ENCODE measurements at regions not wholly inside any gene's neighbourhood (a gene's known extent, or its start where the extent isn't known, plus 50 kb on each side); places are given as distances from the start of the nearest gene placed in this dataset.

DNA sequence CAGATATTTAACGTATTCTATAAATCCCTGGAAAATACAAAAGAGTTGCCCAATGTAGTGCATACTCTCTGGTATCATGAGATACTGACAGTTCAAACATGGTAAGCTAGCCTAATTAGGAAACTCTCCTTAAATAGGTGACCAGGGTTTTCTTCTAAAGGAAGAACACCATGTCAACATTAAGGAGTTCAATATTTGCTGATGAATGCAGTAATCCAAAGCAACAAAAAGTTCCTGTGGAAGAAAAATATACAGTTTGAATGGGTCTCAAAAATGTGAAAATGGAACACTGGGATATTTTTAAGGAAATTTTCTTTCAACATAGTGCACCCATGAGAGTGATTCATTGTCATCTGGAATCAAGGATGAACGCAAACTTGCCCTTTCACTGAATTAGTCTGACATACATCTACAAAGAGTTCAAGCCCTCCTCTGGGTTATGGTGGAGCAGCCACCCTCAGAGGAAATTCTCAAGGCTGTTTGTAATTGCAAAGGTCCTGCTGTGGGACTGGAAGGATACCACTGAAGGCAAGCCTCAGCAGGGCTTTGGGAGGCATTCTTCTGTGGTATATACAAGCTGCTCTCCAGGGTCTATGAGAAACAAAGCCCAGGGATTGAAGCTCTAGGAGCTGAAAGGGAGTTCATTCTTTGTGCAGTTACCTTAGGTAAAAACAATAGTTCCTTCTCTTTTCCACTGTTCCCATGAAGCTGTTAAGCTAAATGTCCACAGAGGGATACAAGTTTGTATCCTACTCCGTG, 700.3 kb downstream of the TUSC7 start:
- no peak for DNase-seq (ENCODE audit: low spot score)
- TF ChIP-seq CTCF (IDR thresholded peaks at IDR 0.05; ENCODE audit: unreplicated experiment): no peak
- H3K4me3 Mint-ChIP-seq (ENCODE audit: unreplicated experiment): no peak overlapping the region
- no peak overlapping the region for H3K27ac Mint-ChIP-seq (ENCODE audit: unreplicated experiment)
- peaks cover 9% of the 10 kb centered on the region for H3K4me1 Mint-ChIP-seq (ENCODE audit: unreplicated experiment)
- H3K36me3 Mint-ChIP-seq (ENCODE audit: low read depth, unreplicated experiment): no peaks in the 10 kb centered on the region
- no peaks in the 10 kb centered on the region for H3K27me3 Mint-ChIP-seq (ENCODE audit: unreplicated experiment)
- H3K9me3 Mint-ChIP-seq (ENCODE audit: unreplicated experiment): no peaks in the 10 kb centered on the region

GRCh38 chr3:117411971-117412370, 702.4 kb downstream of the TUSC7 start:
- no peaks in the 10 kb centered on the region for H3K9me3 Mint-ChIP-seq (ENCODE audit: unreplicated experiment)
- DNase-seq (ENCODE audit: low spot score): no peak
- H3K27me3 Mint-ChIP-seq (ENCODE audit: unreplicated experiment): peaks cover 2% of the 10 kb centered on the region
- no peak overlapping the region for H3K4me3 Mint-ChIP-seq (ENCODE audit: unreplicated experiment)
- TF ChIP-seq CTCF (IDR thresholded peaks at IDR 0.05; ENCODE audit: unreplicated experiment): no peak
- H3K36me3 Mint-ChIP-seq (ENCODE audit: low read depth, unreplicated experiment): no peaks in the 10 kb centered on the region
- H3K27ac Mint-ChIP-seq (ENCODE audit: unreplicated experiment): no peak overlapping the region
- H3K4me1 Mint-ChIP-seq (ENCODE audit: unreplicated experiment): peaks cover 8% of the 10 kb centered on the region

DNA sequence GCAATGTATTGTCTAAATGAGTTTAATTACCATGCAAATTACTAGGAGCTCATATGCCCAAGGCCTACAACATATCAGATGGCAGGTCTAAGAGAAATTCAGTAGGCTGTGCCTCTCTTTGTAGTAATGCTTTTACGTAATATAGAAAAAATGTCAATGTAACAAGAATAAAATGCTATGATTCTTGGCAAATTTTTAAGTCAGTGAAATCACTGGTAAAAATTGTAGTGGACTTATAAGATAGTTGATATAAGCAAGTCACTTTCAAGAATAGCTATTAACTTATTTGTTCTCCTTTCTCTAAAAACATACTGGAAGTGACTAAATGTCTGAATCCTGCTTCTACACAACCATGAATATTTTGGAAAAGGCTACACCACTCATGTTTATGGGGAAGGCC, 707.8 kb downstream of the TUSC7 start:
- DNase-seq (ENCODE audit: low spot score): no peak
- Mint-ChIP-seq H3K4me3 (ENCODE audit: unreplicated experiment) (no peak overlapping the region), H3K36me3 (ENCODE audit: low read depth, unreplicated experiment) (no peaks in the 10 kb centered on the region), H3K27me3 (ENCODE audit: unreplicated experiment) (peaks cover 2% of the 10 kb centered on the region), H3K27ac (ENCODE audit: unreplicated experiment) (no peak overlapping the region), H3K9me3 (ENCODE audit: unreplicated experiment) (no peaks in the 10 kb centered on the region), H3K4me1 (ENCODE audit: unreplicated experiment) (no peaks in the 10 kb centered on the region)
- no peak for TF ChIP-seq CTCF (IDR thresholded peaks at IDR 0.05; ENCODE audit: unreplicated experiment)

DNA sequence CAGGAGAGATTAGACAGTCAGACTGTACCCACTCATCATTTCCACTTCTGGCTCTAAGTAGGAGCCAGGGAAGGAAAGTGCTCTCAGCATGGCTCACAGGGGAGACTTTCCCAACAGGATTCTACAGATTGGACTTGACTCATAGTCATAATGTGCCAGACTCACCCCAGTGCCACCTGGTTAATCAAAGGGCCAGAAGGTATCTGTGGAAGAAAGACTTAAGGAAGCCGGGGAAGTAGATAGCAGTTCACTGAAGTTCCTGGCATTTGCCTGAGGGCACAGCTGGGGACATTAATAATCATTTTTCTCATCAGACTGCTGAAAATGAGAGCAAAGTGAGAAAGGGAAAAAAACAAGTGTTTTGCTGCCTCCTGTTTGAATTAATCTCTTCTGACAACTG, 717.5 kb downstream of the TUSC7 start:
- Mint-ChIP-seq H3K27ac (ENCODE audit: unreplicated experiment) (no peak overlapping the region), H3K4me3 (ENCODE audit: unreplicated experiment) (no peak overlapping the region), H3K36me3 (ENCODE audit: low read depth, unreplicated experiment) (no peaks in the 10 kb centered on the region), H3K9me3 (ENCODE audit: unreplicated experiment) (no peaks in the 10 kb centered on the region), H3K4me1 (ENCODE audit: unreplicated experiment) (peaks cover 2% of the 10 kb centered on the region), H3K27me3 (ENCODE audit: unreplicated experiment) (peaks cover 2% of the 10 kb centered on the region)
- no peak for DNase-seq (ENCODE audit: low spot score)
- no peak for TF ChIP-seq CTCF (IDR thresholded peaks at IDR 0.05; ENCODE audit: unreplicated experiment)

- DNase-seq (ENCODE audit: low spot score): no peak
- TF ChIP-seq CTCF (IDR thresholded peaks at IDR 0.05; ENCODE audit: unreplicated experiment): no peak
- Mint-ChIP-seq H3K36me3 (ENCODE audit: low read depth, unreplicated experiment) (no peaks in the 10 kb centered on the region), H3K4me3 (ENCODE audit: unreplicated experiment) (no peak overlapping the region), H3K27me3 (ENCODE audit: unreplicated experiment) (no peaks in the 10 kb centered on the region), H3K4me1 (ENCODE audit: unreplicated experiment) (no peaks in the 10 kb centered on the region), H3K27ac (ENCODE audit: unreplicated experiment) (no peak overlapping the region), H3K9me3 (ENCODE audit: unreplicated experiment) (no peaks in the 10 kb centered on the region)
These were observed 723.8 kb downstream of the TUSC7 start for GRCh38 chr3:117433427-117433826.
